ENCODE measurements at regions not wholly inside any gene's neighbourhood (a gene's known extent, or its start where the extent isn't known, plus 50 kb on each side); places are given as distances from the start of the nearest gene placed in this dataset.

DNA sequence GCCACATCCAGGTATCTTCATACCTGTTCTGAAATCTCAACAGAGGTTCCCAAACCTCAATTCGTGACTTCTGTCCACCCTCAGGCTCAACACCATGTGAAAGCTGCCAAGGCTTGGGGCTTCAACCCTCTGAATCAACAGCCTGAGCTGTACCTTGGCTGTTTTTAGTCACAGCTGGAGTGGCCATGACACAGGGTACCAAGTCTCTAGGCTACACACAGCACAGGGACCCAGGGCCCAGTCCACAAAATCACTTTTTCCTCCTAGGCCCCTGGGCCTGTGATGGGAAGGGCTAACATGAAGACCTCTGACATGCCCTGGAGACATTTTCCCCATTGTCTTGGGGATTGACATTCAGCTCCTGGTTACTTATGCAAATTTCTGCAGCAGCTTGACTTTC lies 464.9 kb downstream of the ELAVL2 start:
- TF ChIP-seq, protein P1, sequence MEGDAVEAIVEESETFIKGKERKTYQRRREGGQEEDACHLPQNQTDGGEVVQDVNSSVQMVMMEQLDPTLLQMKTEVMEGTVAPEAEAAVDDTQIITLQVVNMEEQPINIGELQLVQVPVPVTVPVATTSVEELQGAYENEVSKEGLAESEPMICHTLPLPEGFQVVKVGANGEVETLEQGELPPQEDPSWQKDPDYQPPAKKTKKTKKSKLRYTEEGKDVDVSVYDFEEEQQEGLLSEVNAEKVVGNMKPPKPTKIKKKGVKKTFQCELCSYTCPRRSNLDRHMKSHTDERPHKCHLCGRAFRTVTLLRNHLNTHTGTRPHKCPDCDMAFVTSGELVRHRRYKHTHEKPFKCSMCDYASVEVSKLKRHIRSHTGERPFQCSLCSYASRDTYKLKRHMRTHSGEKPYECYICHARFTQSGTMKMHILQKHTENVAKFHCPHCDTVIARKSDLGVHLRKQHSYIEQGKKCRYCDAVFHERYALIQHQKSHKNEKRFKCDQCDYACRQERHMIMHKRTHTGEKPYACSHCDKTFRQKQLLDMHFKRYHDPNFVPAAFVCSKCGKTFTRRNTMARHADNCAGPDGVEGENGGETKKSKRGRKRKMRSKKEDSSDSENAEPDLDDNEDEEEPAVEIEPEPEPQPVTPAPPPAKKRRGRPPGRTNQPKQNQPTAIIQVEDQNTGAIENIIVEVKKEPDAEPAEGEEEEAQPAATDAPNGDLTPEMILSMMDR (IDR thresholded peaks at IDR 0.05; ENCODE audit: low read depth, low read length), result no peak
- TF ChIP-seq POLR2A (IDR thresholded peaks at IDR 0.05; ENCODE audit: extremely low read depth, insufficient read length), result no peak
